CD4-positive, alpha-beta T cell (primary cell): ENCODE measurements at regions not wholly inside any gene's neighbourhood (a gene's known extent, or its start where the extent isn't known, plus 50 kb on each side); places are given as distances from the start of the nearest gene placed in this dataset.

ENCODE experiments used
- ATAC-seq: fragments of 200-7000 bp; cut with Tn5 transposase; one replicate; pipeline ENCODE4 v1.10.0; 2022; ENCODE audit warnings: mild to moderate bottlenecking; ENCODE audit not compliant: poor library complexity
- CTCF ChIA-PET: fragments of 350-600 bp; sonication (Branson Sonifier 250); formaldehyde crosslinking; loops from one replicate; lab custom pipeline; 2021; ENCODE audit warnings: antibody characterized with exemption, inconsistent platforms; lab: Charles Lee
- POLR2A ChIA-PET: fragments of 350-600 bp; sonication (Branson Sonifier 250); formaldehyde crosslinking; loops from one replicate; lab custom pipeline; 2021; ENCODE audit warnings: antibody characterized with exemption, inconsistent platforms; lab: Charles Lee
- DNase-seq, 14 experiments: peaks; one replicate each; pipeline ENCODE4 v3.0.0-alpha.2; 2013 to 2020; ENCODE audit warnings: mixed read lengths in 2 of 14
- H3K27ac ChIP-seq, 2 donors: one replicate each; pipeline versions ENCODE4 v1.5.1 to v1.7.0; 2013; ENCODE audit warnings: low read length in 2 of 2, low read depth in 1 of 2, mild to moderate bottlenecking in 1 of 2
- H3K27me3 ChIP-seq, 2 experiments: 1 replicate in 1 of 2; 2 replicates in 1 of 2; pipeline versions ENCODE4 v1.6.1 to v1.7.0; 2013; ENCODE audit warnings: low read length in 2 of 2, control low read depth in 1 of 2, mild to moderate bottlenecking in 1 of 2, moderate library complexity in 1 of 2; ENCODE audit not compliant: insufficient read depth in 2 of 2, control insufficient read depth in 1 of 2
- H3K36me3 ChIP-seq: one replicate; pipeline ENCODE4 v1.6.1; 2013; ENCODE audit warnings: low read length, control low read depth; ENCODE audit not compliant: insufficient read depth
- H3K4me1 ChIP-seq: one replicate; pipeline ENCODE4 v1.6.1; 2013; ENCODE audit warnings: low read length, control low read depth; ENCODE audit not compliant: insufficient read depth
- H3K4me3 ChIP-seq: one replicate; pipeline ENCODE4 v1.5.1; 2013; ENCODE audit warnings: mild to moderate bottlenecking, low read length, moderate library complexity
- H3K9me3 ChIP-seq, 2 experiments: 1 replicate in 1 of 2; 2 replicates in 1 of 2; pipeline versions ENCODE4 v1.6.1 to v1.7.0; 2013; ENCODE audit warnings: low read length in 2 of 2, mild to moderate bottlenecking in 2 of 2, control low read depth in 1 of 2, moderate library complexity in 1 of 2; ENCODE audit not compliant: control insufficient read depth in 1 of 2, insufficient read depth in 1 of 2
- H3K27ac Mint-ChIP-seq: one replicate; pipeline ENCODE4 v1.8.0; 2020; ENCODE audit warnings: mixed read lengths
- H3K27me3 Mint-ChIP-seq: one replicate; pipeline ENCODE4 v1.8.0; 2021; ENCODE audit warnings: mixed read lengths
- H3K36me3 Mint-ChIP-seq: one replicate; pipeline ENCODE4 v1.8.0; 2021; ENCODE audit warnings: low read depth, mixed read lengths
- H3K4me1 Mint-ChIP-seq: one replicate; pipeline ENCODE4 v1.8.0; 2021; ENCODE audit warnings: low read depth, mixed read lengths
- H3K4me3 Mint-ChIP-seq: one replicate; pipeline ENCODE4 v1.8.0; 2020; ENCODE audit warnings: mild to moderate bottlenecking, mixed read lengths
- H3K9me3 Mint-ChIP-seq: one replicate; pipeline ENCODE4 v1.8.0; 2020; ENCODE audit warnings: mixed read lengths
- intact Hi-C, 2 experiments: fragments of 100-400 bp; cut with DNase I in 1 of 2; cut with micrococcal nuclease in 1 of 2; formaldehyde crosslinking; loops; one replicate each; pipeline versions ENCODE4 v1.15.1 to v1.9.0; 2023 to 2025; cut with DNase I, micrococcal nuclease
- TF ChIP-seq, protein P1 (sequence below): fragments of 200-600 bp; IDR thresholded peaks from one replicate; pipeline ENCODE4 v1.8.0; 2022; ENCODE audit warnings: antibody characterized with exemption, mild to moderate bottlenecking

DNA sequence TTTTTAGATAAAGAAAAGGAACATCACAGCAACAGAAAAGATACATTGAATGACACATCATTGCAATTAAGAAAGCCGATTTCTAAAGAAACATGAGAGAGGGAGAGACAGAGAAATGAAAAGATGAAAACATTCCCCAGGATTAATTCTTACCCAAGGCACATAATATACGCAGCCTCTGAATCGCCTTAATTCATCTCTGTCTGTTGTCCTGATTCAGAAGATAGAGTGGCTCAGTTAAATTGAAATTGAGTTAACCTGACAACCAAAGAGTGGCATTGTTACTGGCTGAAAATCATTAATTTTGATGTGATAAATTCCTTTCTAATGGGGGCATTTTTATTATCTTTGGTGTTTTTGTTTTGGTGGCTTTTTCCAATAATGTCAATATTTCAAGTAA, 701.9 kb downstream of the EDEM1 start:
- no peak overlapping the region for H3K27ac Mint-ChIP-seq
- H3K27me3 Mint-ChIP-seq = no peaks in the 10 kb centered on the region
- DNase-seq (no peak), ATAC-seq (no peak)
- H3K4me1 Mint-ChIP-seq = no peaks in the 10 kb centered on the region
- TF ChIP-seq, protein P1, sequence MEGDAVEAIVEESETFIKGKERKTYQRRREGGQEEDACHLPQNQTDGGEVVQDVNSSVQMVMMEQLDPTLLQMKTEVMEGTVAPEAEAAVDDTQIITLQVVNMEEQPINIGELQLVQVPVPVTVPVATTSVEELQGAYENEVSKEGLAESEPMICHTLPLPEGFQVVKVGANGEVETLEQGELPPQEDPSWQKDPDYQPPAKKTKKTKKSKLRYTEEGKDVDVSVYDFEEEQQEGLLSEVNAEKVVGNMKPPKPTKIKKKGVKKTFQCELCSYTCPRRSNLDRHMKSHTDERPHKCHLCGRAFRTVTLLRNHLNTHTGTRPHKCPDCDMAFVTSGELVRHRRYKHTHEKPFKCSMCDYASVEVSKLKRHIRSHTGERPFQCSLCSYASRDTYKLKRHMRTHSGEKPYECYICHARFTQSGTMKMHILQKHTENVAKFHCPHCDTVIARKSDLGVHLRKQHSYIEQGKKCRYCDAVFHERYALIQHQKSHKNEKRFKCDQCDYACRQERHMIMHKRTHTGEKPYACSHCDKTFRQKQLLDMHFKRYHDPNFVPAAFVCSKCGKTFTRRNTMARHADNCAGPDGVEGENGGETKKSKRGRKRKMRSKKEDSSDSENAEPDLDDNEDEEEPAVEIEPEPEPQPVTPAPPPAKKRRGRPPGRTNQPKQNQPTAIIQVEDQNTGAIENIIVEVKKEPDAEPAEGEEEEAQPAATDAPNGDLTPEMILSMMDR = no peak
- no peak overlapping the region for H3K4me3 Mint-ChIP-seq
- Histone ChIP-seq H3K36me3 (no peaks in the 10 kb centered on the region), H3K9me3 (peaks cover 0 to 4% of the 10 kb centered on the region in 2 experiments), H3K4me3 (no peak overlapping the region), H3K4me1 (no peaks in the 10 kb centered on the region), H3K27me3 (no peaks in the 10 kb centered on the region), H3K27ac (no peak overlapping the region)
- CTCF ChIA-PET = no interaction called here
- POLR2A ChIA-PET = no interaction called here
- H3K36me3 Mint-ChIP-seq = no peaks in the 10 kb centered on the region
- no peaks in the 10 kb centered on the region for H3K9me3 Mint-ChIP-seq
- intact Hi-C loops = no loop called here

- Mint-ChIP-seq H3K27ac (no peak overlapping the region), H3K27me3 (no peaks in the 10 kb centered on the region), H3K4me3 (no peak overlapping the region), H3K36me3 (no peaks in the 10 kb centered on the region), H3K9me3 (no peaks in the 10 kb centered on the region), H3K4me1 (no peaks in the 10 kb centered on the region)
- no peak overlapping the region for H3K27ac ChIP-seq
- TF ChIP-seq, protein P1 = no peak
- ChIA-PET POLR2A (no interaction called here), CTCF (no interaction called here)
- no peak overlapping the region for H3K4me3 ChIP-seq
- no peaks in the 10 kb centered on the region for H3K27me3 ChIP-seq
- no peaks in the 10 kb centered on the region for H3K36me3 ChIP-seq
- intact Hi-C loops = no loop called here
- ATAC-seq (no peak), DNase-seq (no peak)
- no peaks in the 10 kb centered on the region for H3K4me1 ChIP-seq
- H3K9me3 ChIP-seq = peaks cover 0 to 4% of the 10 kb centered on the region in 2 experiments
Observed at GRCh38 chr3:5891711-5892110, 704.2 kb downstream of the EDEM1 start.

GRCh38 chr3:5898106-5898505, 710.6 kb downstream of the EDEM1 start:
- no peaks in the 10 kb centered on the region for H3K4me1 Mint-ChIP-seq
- H3K9me3 ChIP-seq = peaks cover 0 to 2% of the 10 kb centered on the region in 2 experiments
- DNase-seq (no peak), ATAC-seq (no peak)
- H3K4me1 ChIP-seq = no peaks in the 10 kb centered on the region
- TF ChIP-seq, protein P1 = no peak
- H3K9me3 Mint-ChIP-seq = peaks cover 7% of the 10 kb centered on the region
- H3K27me3 ChIP-seq = no peaks in the 10 kb centered on the region
- no peak overlapping the region for H3K27ac Mint-ChIP-seq
- intact Hi-C loops = no loop called here
- H3K4me3 Mint-ChIP-seq = no peak overlapping the region
- no peaks in the 10 kb centered on the region for H3K27me3 Mint-ChIP-seq
- H3K36me3 Mint-ChIP-seq = no peaks in the 10 kb centered on the region
- no peak overlapping the region for H3K4me3 ChIP-seq
- ChIA-PET POLR2A (no interaction called here), CTCF (no interaction called here)
- H3K27ac ChIP-seq = no peak overlapping the region
- H3K36me3 ChIP-seq = no peaks in the 10 kb centered on the region
